ENCODE measurements at regions not wholly inside any gene's neighbourhood (a gene's known extent, or its start where the extent isn't known, plus 50 kb on each side); places are given as distances from the start of the nearest gene placed in this dataset.

GRCh38 chr21:17416139-17416538 is 96.7 kb upstream of the CXADR start:
- Histone ChIP-seq H3K9ac (no peak overlapping the region), H3K27me3 (no peaks in the 10 kb centered on the region), H4K20me1 (no peaks in the 10 kb centered on the region), H3K36me3 (no peaks in the 10 kb centered on the region), H3K4me3 (no peak overlapping the region), H3K27ac (no peak overlapping the region), H3K9me3 (replicated peaks in 1 of 11) (peaks cover 0 to 14% (median 2%) of the 10 kb centered on the region in 11 experiments; a peak in 10 of 22 replicates), H3K4me2 (no peak overlapping the region), H3K4me1 (peaks cover 0 to 23% (median 6%) of the 10 kb centered on the region in 10 experiments; a peak in 8 of 20 replicates)
- TF ChIP-seq Cebpa-rat (IDR thresholded peaks at IDR 0.05) = no peak

- no peak overlapping the region for H3K9ac ChIP-seq
- TF ChIP-seq Cebpa-rat (IDR thresholded peaks at IDR 0.05) = no peak
- H3K4me2 ChIP-seq = no peak overlapping the region
- no peaks in the 10 kb centered on the region for H3K36me3 ChIP-seq
- peaks cover 7 to 19% (median 10%) of the 10 kb centered on the region in 10 experiments; a peak in 19 of 20 replicates for H3K4me1 ChIP-seq
- no peaks in the 10 kb centered on the region for H4K20me1 ChIP-seq
- H3K4me3 ChIP-seq = no peak overlapping the region
- H3K9me3 ChIP-seq (replicated peaks in 1 of 11) = peaks cover 0 to 12% (median 8%) of the 10 kb centered on the region in 11 experiments; a peak in 10 of 22 replicates
- H3K27me3 ChIP-seq = no peaks in the 10 kb centered on the region
- H3K27ac ChIP-seq = no peak overlapping the region
Observed at GRCh38 chr21:17422931-17423330, 89.9 kb upstream of the CXADR start.

GRCh38 chr21:17427157-17427556 is 85.7 kb upstream of the CXADR start:
- no peak for TF ChIP-seq Cebpa-rat (IDR thresholded peaks at IDR 0.05)

GRCh38 chr21:17427831-17428483 is 84.9 kb upstream of the CXADR start:
- no peak overlapping the region for H3K9ac ChIP-seq
- H3K4me3 ChIP-seq = no peak overlapping the region; a peak in 1 of 20 replicates
- H3K27me3 ChIP-seq = no peaks in the 10 kb centered on the region; a peak in 1 of 22 replicates
- peak overlapping the region; percentile 2 to 82 (median 65); a peak in 21 of 22 replicates for H3K4me2 ChIP-seq
- peaks cover 7 to 32% (median 23%) of the 10 kb centered on the region in 10 experiments; a peak in 19 of 20 replicates for H3K4me1 ChIP-seq
- peak overlapping the region in 6 of 11 experiments; percentile 40 to 64 (median 59); a peak in 10 of 22 replicates for H3K27ac ChIP-seq
- TF ChIP-seq Cebpa-rat (IDR thresholded peaks at IDR 0.05) = no peak
- no peaks in the 10 kb centered on the region for H4K20me1 ChIP-seq
- H3K36me3 ChIP-seq = no peaks in the 10 kb centered on the region
- H3K9me3 ChIP-seq (replicated peaks in 1 of 11) = peaks cover 0 to 12% (median 8%) of the 10 kb centered on the region in 11 experiments; a peak in 10 of 22 replicates

More at GRCh38 chr21:17427157-17427556, 85.7 kb upstream of the CXADR start:
- Histone ChIP-seq H3K9me3 (replicated peaks in 1 of 11) (peaks cover 0 to 12% (median 8%) of the 10 kb centered on the region in 11 experiments; a peak in 10 of 22 replicates), H4K20me1 (no peaks in the 10 kb centered on the region), H3K4me2 (peak overlapping the region in 6 of 11 experiments; percentile 64 to 82 (median 72); a peak in 11 of 22 replicates), H3K36me3 (no peaks in the 10 kb centered on the region), H3K4me3 (no peak overlapping the region), H3K27me3 (no peaks in the 10 kb centered on the region; a peak in 1 of 22 replicates), H3K4me1 (peaks cover 7 to 32% (median 23%) of the 10 kb centered on the region in 10 experiments; a peak in 19 of 20 replicates), H3K9ac (no peak overlapping the region), H3K27ac (no peak overlapping the region)

DNA sequence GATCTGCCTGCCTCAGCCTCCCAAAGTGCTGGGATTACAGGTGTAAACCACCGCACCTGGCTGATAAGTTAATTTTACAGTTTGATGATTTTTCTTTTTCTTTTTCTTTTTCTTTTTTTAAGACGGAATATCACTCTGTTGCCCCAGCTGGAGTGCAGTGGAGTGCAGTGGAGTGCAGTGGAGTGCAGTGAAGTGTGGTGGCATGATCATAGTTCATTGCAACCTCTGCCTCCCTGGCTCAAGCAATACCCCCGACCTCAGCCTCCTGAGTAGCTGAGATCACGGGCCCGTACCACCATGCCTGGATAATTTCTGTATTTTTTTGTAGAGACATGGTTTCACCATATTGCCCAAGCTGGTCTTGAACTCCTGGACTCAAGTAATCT is 84.4 kb upstream of the CXADR start:
- Histone ChIP-seq H3K27ac (peak overlapping the region in 6 of 11 experiments; percentile 40 to 64 (median 59); a peak in 10 of 22 replicates), H3K4me1 (peaks cover 7 to 32% (median 23%) of the 10 kb centered on the region in 10 experiments; a peak in 19 of 20 replicates), H3K36me3 (no peaks in the 10 kb centered on the region), H3K9ac (no peak overlapping the region), H4K20me1 (no peaks in the 10 kb centered on the region), H3K4me2 (peak overlapping the region; percentile 2 to 82 (median 65); a peak in 21 of 22 replicates), H3K4me3 (no peak overlapping the region; a peak in 1 of 20 replicates), H3K27me3 (no peaks in the 10 kb centered on the region; a peak in 1 of 22 replicates), H3K9me3 (replicated peaks in 1 of 11) (peaks cover 0 to 12% (median 8%) of the 10 kb centered on the region in 11 experiments; a peak in 10 of 22 replicates)
- TF ChIP-seq Cebpa-rat (IDR thresholded peaks at IDR 0.05) = peak in 4 of 11 experiments; percentile 22 to 72 (median 37); a peak in 4 of 22 replicates

- Histone ChIP-seq H3K9me3 (replicated peaks in 1 of 11) (peaks cover 0 to 12% (median 8%) of the 10 kb centered on the region in 11 experiments; a peak in 10 of 22 replicates), H3K4me3 (no peak overlapping the region), H3K4me2 (peak overlapping the region in 9 of 11 experiments; percentile 56 to 82 (median 65); a peak in 16 of 22 replicates), H3K4me1 (peaks cover 7 to 32% (median 23%) of the 10 kb centered on the region in 10 experiments; a peak in 19 of 20 replicates), H4K20me1 (no peaks in the 10 kb centered on the region), H3K36me3 (no peaks in the 10 kb centered on the region), H3K27me3 (no peaks in the 10 kb centered on the region; a peak in 1 of 22 replicates), H3K9ac (no peak overlapping the region), H3K27ac (peak overlapping the region in 2 of 11 experiments; percentile 57 to 64; a peak in 3 of 22 replicates)
- TF ChIP-seq Cebpa-rat (IDR thresholded peaks at IDR 0.05) = no peak
Observed at GRCh38 chr21:17428980-17429379, 83.9 kb upstream of the CXADR start.

- peaks cover 0 to 9% (median 6%) of the 10 kb centered on the region in 11 experiments; a peak in 10 of 22 replicates for H3K9me3 ChIP-seq (replicated peaks in 1 of 11)
- peaks cover 7 to 32% (median 23%) of the 10 kb centered on the region in 10 experiments; a peak in 19 of 20 replicates for H3K4me1 ChIP-seq
- no peaks in the 10 kb centered on the region for H3K36me3 ChIP-seq
- TF ChIP-seq Cebpa-rat (IDR thresholded peaks at IDR 0.05) = no peak
- 0 out of 22 replicates have a peak overlapping the region, but pooled peaks of 2 of the 11 experiments have one; percentile 3 to 15 for H3K4me2 ChIP-seq
- no peak overlapping the region for H3K27ac ChIP-seq
- no peaks in the 10 kb centered on the region; a peak in 1 of 22 replicates for H3K27me3 ChIP-seq
- H3K9ac ChIP-seq = no peak overlapping the region
- no peaks in the 10 kb centered on the region for H4K20me1 ChIP-seq
- H3K4me3 ChIP-seq = no peak overlapping the region
Observed at GRCh38 chr21:17429936-17430335, 82.9 kb upstream of the CXADR start.

GRCh38 chr21:17432732-17433057 is 80.1 kb upstream of the CXADR start:
- no peaks in the 10 kb centered on the region for H4K20me1 ChIP-seq
- H3K9ac ChIP-seq = no peak overlapping the region
- H3K27ac ChIP-seq = no peak overlapping the region
- H3K36me3 ChIP-seq = no peaks in the 10 kb centered on the region
- H3K9me3 ChIP-seq (replicated peaks in 1 of 11) = 0 out of 22 replicates have a peak, but pooled peaks cover 0 to 3% (median 0%) of the 10 kb centered on the region in 11 experiments
- H3K27me3 ChIP-seq = no peaks in the 10 kb centered on the region; a peak in 1 of 22 replicates
- H3K4me2 ChIP-seq = no peak overlapping the region
- H3K4me3 ChIP-seq = no peak overlapping the region
- no peak for TF ChIP-seq Cebpa-rat (IDR thresholded peaks at IDR 0.05)
- peaks cover 12 to 29% (median 18%) of the 10 kb centered on the region in 10 experiments for H3K4me1 ChIP-seq

DNA sequence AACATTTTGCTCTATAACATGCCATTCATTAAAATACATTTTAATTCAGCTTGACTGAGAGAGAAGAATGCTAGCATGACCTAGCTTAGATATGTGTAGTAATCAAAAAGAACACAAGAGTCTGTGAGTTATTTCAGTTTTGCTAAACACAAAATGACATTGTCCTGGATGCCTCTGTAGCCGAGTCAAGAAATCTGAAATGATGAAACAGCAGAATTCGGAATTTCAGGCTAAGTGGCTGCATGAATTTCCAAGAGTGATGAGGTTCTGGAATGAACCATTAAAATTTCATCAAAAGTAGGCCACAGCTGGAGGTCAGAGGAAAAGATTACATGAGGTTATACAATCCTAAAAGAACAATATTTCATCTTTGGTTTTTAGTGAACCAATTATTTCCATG is 79.1 kb upstream of the CXADR start:
- Histone ChIP-seq H3K36me3 (no peaks in the 10 kb centered on the region), H3K9me3 (replicated peaks in 1 of 11) (0 out of 22 replicates have a peak, but pooled peaks cover 0 to 3% (median 0%) of the 10 kb centered on the region in 11 experiments), H3K9ac (no peak overlapping the region), H3K4me3 (no peak overlapping the region), H3K27me3 (no peaks in the 10 kb centered on the region), H4K20me1 (no peaks in the 10 kb centered on the region), H3K4me1 (peaks cover 11 to 25% (median 15%) of the 10 kb centered on the region in 10 experiments), H3K27ac (no peak overlapping the region), H3K4me2 (no peak overlapping the region)
- no peak for TF ChIP-seq Cebpa-rat (IDR thresholded peaks at IDR 0.05)
